ENCODE measurements at regions not wholly inside any gene's neighbourhood (a gene's known extent, or its start where the extent isn't known, plus 50 kb on each side); places are given as distances from the start of the nearest gene placed in this dataset.
A peak's percentile ranks its signal among the peaks of the same experiment; 100 is the strongest.
"Not testable (repeated sequence)": the region's sequence is repeated elsewhere in the genome, so short reads cannot be mapped to it uniquely, and the experiment has no call there.

- ChIA-PET POLR2A (interaction anchor here (0.8 to 1.2 kb wide), 7 partner anchors 9 to 191 kb away, joined by 3 to 5 read pairs (median 3); no protein-coding TSS in a partner anchor), CTCF (no interaction called here)
- Mint-ChIP-seq H3K4me3 (ENCODE audit: unreplicated experiment) (no peak overlapping the region), H3K27me3 (ENCODE audit: insufficient read depth, unreplicated experiment) (no peaks in the 10 kb centered on the region), H3K4me1 (ENCODE audit: insufficient read depth, unreplicated experiment) (peaks cover 8% of the 10 kb centered on the region), H3K36me3 (ENCODE audit: insufficient read depth, unreplicated experiment) (no peaks in the 10 kb centered on the region), H3K9me3 (ENCODE audit: unreplicated experiment) (peaks cover 8% of the 10 kb centered on the region), H3K27ac (ENCODE audit: low read depth, unreplicated experiment) (peak overlapping the region; percentile 77)
- peak; percentile 76 for DNase-seq (ENCODE audit: unreplicated experiment)
- BruUV-seq (replicated peaks): no TSS peak
- TF ChIP-seq, protein P1, sequence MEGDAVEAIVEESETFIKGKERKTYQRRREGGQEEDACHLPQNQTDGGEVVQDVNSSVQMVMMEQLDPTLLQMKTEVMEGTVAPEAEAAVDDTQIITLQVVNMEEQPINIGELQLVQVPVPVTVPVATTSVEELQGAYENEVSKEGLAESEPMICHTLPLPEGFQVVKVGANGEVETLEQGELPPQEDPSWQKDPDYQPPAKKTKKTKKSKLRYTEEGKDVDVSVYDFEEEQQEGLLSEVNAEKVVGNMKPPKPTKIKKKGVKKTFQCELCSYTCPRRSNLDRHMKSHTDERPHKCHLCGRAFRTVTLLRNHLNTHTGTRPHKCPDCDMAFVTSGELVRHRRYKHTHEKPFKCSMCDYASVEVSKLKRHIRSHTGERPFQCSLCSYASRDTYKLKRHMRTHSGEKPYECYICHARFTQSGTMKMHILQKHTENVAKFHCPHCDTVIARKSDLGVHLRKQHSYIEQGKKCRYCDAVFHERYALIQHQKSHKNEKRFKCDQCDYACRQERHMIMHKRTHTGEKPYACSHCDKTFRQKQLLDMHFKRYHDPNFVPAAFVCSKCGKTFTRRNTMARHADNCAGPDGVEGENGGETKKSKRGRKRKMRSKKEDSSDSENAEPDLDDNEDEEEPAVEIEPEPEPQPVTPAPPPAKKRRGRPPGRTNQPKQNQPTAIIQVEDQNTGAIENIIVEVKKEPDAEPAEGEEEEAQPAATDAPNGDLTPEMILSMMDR (IDR thresholded peaks at IDR 0.05; ENCODE audit: unreplicated experiment): no peak
- intact Hi-C loops (cut with micrococcal nuclease): no loop called here
These were observed 188.6 kb upstream of the TBL1XR1 start for GRCh38 chr3:177385831-177386301.

GRCh38 chr3:177388209-177388608 lies 190.9 kb upstream of the TBL1XR1 start:
- Mint-ChIP-seq H3K36me3 (ENCODE audit: insufficient read depth, unreplicated experiment) (no peaks in the 10 kb centered on the region), H3K4me3 (ENCODE audit: unreplicated experiment) (no peak overlapping the region), H3K27ac (ENCODE audit: low read depth, unreplicated experiment) (no peak overlapping the region), H3K4me1 (ENCODE audit: insufficient read depth, unreplicated experiment) (peaks cover 8% of the 10 kb centered on the region), H3K27me3 (ENCODE audit: insufficient read depth, unreplicated experiment) (no peaks in the 10 kb centered on the region), H3K9me3 (ENCODE audit: unreplicated experiment) (no peaks in the 10 kb centered on the region)
- CTCF ChIA-PET: no interaction called here
- POLR2A ChIA-PET: no interaction called here
- no TSS peak for BruUV-seq (replicated peaks)
- DNase-seq (ENCODE audit: unreplicated experiment): no peak
- TF ChIP-seq, protein P1 (IDR thresholded peaks at IDR 0.05; ENCODE audit: unreplicated experiment): no peak
- intact Hi-C loops (cut with micrococcal nuclease): no loop called here

DNA sequence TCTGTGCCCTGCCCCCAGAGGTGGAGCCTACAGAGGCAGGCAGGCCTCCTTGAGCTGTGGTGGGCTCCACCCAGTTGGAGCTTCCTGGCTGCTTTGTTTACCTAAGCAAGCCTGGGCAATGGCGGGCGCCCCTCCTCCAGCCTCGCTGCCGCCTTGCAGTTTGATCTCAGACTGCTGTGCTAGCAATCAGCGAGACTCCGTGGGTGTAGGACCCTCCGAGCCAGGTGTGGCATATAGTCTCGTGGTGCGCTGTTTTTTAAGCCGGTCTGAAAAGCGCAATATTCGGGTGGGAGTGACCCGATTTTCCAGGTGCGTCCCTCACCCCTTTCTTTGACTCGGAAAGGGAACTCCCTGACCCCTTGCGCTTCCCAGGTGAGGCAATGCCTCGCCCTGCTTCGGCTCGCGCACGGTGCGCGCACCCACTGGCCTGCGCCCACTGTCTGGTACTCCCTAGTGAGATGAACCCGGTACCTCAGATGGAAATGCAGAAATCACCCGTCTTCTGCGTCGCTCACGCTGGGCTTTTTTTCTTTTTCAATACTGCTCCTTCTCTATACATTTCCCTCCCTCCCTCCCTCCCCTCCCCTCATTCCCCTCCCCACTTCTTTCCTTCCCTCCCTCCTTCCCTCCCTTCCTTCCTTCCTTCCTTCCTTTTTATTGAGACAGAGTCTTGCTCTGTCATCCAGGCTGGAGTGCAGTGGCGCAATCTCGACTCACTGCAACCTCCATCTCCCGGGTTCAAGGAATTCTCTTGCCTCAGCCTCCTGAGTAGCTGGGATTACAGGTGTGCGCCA lies 197.1 kb upstream of the TBL1XR1 start:
- H3K9me3 Mint-ChIP-seq (ENCODE audit: unreplicated experiment); H3K27me3 Mint-ChIP-seq (ENCODE audit: insufficient read depth, unreplicated experiment); H3K36me3 Mint-ChIP-seq (ENCODE audit: insufficient read depth, unreplicated experiment); POLR2A ChIA-PET; H3K4me1 Mint-ChIP-seq (ENCODE audit: insufficient read depth, unreplicated experiment); H3K27ac Mint-ChIP-seq (ENCODE audit: low read depth, unreplicated experiment); BruUV-seq (replicated peaks); intact Hi-C loops (cut with micrococcal nuclease); DNase-seq (ENCODE audit: unreplicated experiment); CTCF ChIA-PET: not testable (repeated sequence)
- peak overlapping the region; percentile 56 for H3K4me3 Mint-ChIP-seq (ENCODE audit: unreplicated experiment)

- CTCF ChIA-PET: interaction anchor here (0.6 kb wide), 1 partner anchor 566 kb away, joined by 3 read pairs; no protein-coding TSS in a partner anchor
- Mint-ChIP-seq H3K4me3 (ENCODE audit: unreplicated experiment) (no peak overlapping the region), H3K36me3 (ENCODE audit: insufficient read depth, unreplicated experiment) (no peaks in the 10 kb centered on the region)
These were observed 199.5 kb upstream of the TBL1XR1 start for GRCh38 chr3:177396733-177397132.

More at GRCh38 chr3:177396733-177397132, 199.5 kb upstream of the TBL1XR1 start:
- no peaks in the 10 kb centered on the region for H3K4me1 Mint-ChIP-seq (ENCODE audit: insufficient read depth, unreplicated experiment)
- intact Hi-C loops (cut with micrococcal nuclease): no loop called here
- no peaks in the 10 kb centered on the region for H3K9me3 Mint-ChIP-seq (ENCODE audit: unreplicated experiment)
- no peaks in the 10 kb centered on the region for H3K27me3 Mint-ChIP-seq (ENCODE audit: insufficient read depth, unreplicated experiment)
- no peak overlapping the region for H3K27ac Mint-ChIP-seq (ENCODE audit: low read depth, unreplicated experiment)
- no TSS peak for BruUV-seq (replicated peaks)
- POLR2A ChIA-PET: interaction anchor here (0.5 to 1.1 kb wide), 3 partner anchors 47 to 273 kb away, joined by 3 to 4 read pairs (median 3); no protein-coding TSS in a partner anchor
- TF ChIP-seq, protein P1 (IDR thresholded peaks at IDR 0.05; ENCODE audit: unreplicated experiment): no peak
- DNase-seq (ENCODE audit: unreplicated experiment): no peak
